ENCODE measurements at regions not wholly inside any gene's neighbourhood (a gene's known extent, or its start where the extent isn't known, plus 50 kb on each side); places are given as distances from the start of the nearest gene placed in this dataset.
"Not testable (repeated sequence)": the region's sequence is repeated elsewhere in the genome, so short reads cannot be mapped to it uniquely, and the experiment has no call there.

DNA sequence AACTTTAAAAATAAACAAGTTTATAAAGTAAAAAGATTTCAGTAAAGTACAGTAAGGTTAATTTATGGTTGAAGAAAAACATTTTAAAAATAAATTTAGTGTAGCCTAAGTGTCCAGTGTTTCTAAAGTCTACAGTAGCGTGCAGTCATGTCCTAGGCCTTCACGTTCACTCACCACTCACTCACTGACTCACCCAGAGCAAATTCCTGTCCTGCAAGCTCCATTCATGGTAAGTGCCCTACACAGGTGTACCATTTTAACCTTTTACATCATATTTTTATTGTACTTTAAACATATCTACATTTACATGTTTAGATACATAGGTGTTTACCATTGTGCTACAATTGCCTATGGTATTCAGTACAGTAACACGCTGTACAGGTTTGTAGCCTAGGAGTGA, 81.4 kb downstream of the PRL start:
- not testable (repeated sequence) for H3K4me1 ChIP-seq (ENCODE audit: control insufficient read depth, insufficient read depth, low read depth, low read length); H3K18ac ChIP-seq (ENCODE audit: low read depth in 1 of 2, low read length in 2 of 2); H3K9me3 ChIP-seq (ENCODE audit: control insufficient read depth, low read length); H3K27ac ChIP-seq (ENCODE audit: low read length, poor library complexity, severe bottlenecking); H2AK5ac ChIP-seq (ENCODE audit: low read length, severe bottlenecking); H3K79me1 ChIP-seq (replicated peaks; ENCODE audit: low read length, poor library complexity, severe bottlenecking); H3K14ac ChIP-seq (ENCODE audit: low read length in 2 of 2); H4K8ac ChIP-seq (ENCODE audit: low read length); H3K9ac ChIP-seq (ENCODE audit: low read length); H2BK5ac ChIP-seq (ENCODE audit: low read depth, low read length, poor library complexity, severe bottlenecking); H3K36me3 ChIP-seq (ENCODE audit: control insufficient read depth in 1 of 2, insufficient read depth in 2 of 2, low read depth in 1 of 2, low read length in 2 of 2); H2BK12ac ChIP-seq (ENCODE audit: low read length in 2 of 2); H2AFZ ChIP-seq (ENCODE audit: low read depth, low read length); H3K4me2 ChIP-seq (ENCODE audit: low read length, poor library complexity, severe bottlenecking); H3K4me3 ChIP-seq (ENCODE audit: insufficient read depth in 1 of 2, low read depth in 1 of 2, low read length in 2 of 2); H2BK15ac ChIP-seq (ENCODE audit: low read depth, poor library complexity, severe bottlenecking); H2BK120ac ChIP-seq (ENCODE audit: low read depth, low read length); DNase-seq; H4K91ac ChIP-seq (ENCODE audit: low read length); H3K27me3 ChIP-seq (ENCODE audit: control insufficient read depth in 1 of 2, insufficient read depth in 1 of 2, low read length in 2 of 2); H3K4ac ChIP-seq (ENCODE audit: low read depth in 1 of 2, low read length in 2 of 2); H3K23ac ChIP-seq (ENCODE audit: low read length in 2 of 2)
- 74% methylated on average over 3 of the region's 3 CpGs for WGBS

DNA sequence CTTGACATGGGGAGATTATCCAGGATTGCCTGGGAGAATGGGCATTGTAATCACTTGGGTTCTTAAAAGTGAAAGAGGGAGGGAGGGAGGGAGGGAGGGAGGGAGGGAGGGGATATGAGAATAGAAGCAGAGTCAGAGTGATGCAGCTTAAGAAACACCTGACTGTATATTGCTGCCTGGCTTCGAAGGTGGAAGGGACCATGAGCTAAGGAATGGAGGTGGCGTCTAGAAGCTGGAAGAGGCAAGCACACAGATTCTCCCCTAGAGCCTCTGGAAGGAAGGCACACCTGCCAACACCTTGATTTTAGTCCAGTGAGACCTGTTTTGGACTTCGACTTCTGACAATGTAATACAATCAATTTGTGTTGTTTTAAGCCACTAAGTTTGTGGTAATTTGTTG, 78.4 kb downstream of the PRL start:
- Histone ChIP-seq H4K8ac (ENCODE audit: low read length) (no peak overlapping the region), H4K91ac (ENCODE audit: low read length) (no peak overlapping the region), H2AFZ (ENCODE audit: low read depth, low read length) (no peak overlapping the region), H2BK5ac (ENCODE audit: low read depth, low read length, poor library complexity, severe bottlenecking) (no peak overlapping the region), H3K18ac (ENCODE audit: low read depth in 1 of 2, low read length in 2 of 2) (no peak overlapping the region), H3K23ac (ENCODE audit: low read length in 2 of 2) (no peak overlapping the region), H2AK5ac (ENCODE audit: low read length, severe bottlenecking) (no peak overlapping the region), H3K4me2 (ENCODE audit: low read length, poor library complexity, severe bottlenecking) (no peak overlapping the region), H3K4me3 (ENCODE audit: insufficient read depth in 1 of 2, low read depth in 1 of 2, low read length in 2 of 2) (no peak overlapping the region), H3K4me1 (ENCODE audit: control insufficient read depth, insufficient read depth, low read depth, low read length) (no peaks in the 10 kb centered on the region), H3K9ac (ENCODE audit: low read length) (no peak overlapping the region), H3K14ac (ENCODE audit: low read length in 2 of 2) (no peak overlapping the region), H3K79me1 (replicated peaks; ENCODE audit: low read length, poor library complexity, severe bottlenecking) (no peaks in the 10 kb centered on the region), H2BK12ac (ENCODE audit: low read length in 2 of 2) (no peak overlapping the region), H3K9me3 (ENCODE audit: control insufficient read depth, low read length) (no peaks in the 10 kb centered on the region), H2BK120ac (ENCODE audit: low read depth, low read length) (no peak overlapping the region), H3K27me3 (ENCODE audit: control insufficient read depth in 1 of 2, insufficient read depth in 1 of 2, low read length in 2 of 2) (no peaks in the 10 kb centered on the region), H3K4ac (ENCODE audit: low read depth in 1 of 2, low read length in 2 of 2) (no peak overlapping the region), H3K36me3 (ENCODE audit: control insufficient read depth in 1 of 2, insufficient read depth in 2 of 2, low read depth in 1 of 2, low read length in 2 of 2) (no peaks in the 10 kb centered on the region), H3K27ac (ENCODE audit: low read length, poor library complexity, severe bottlenecking) (no peak overlapping the region), H2BK15ac (ENCODE audit: low read depth, poor library complexity, severe bottlenecking) (no peak overlapping the region)
- no peak for DNase-seq
- WGBS, result 94% methylated on average over 2 of the region's 3 CpGs

GRCh38 chr6:22219925-22220324, 76.9 kb downstream of the PRL start:
- Histone ChIP-seq H3K18ac (ENCODE audit: low read depth in 1 of 2, low read length in 2 of 2) (no peak overlapping the region), H2AK5ac (ENCODE audit: low read length, severe bottlenecking) (no peak overlapping the region), H3K23ac (ENCODE audit: low read length in 2 of 2) (no peak overlapping the region), H3K9ac (ENCODE audit: low read length) (no peak overlapping the region), H2AFZ (ENCODE audit: low read depth, low read length) (no peak overlapping the region), H3K4me3 (ENCODE audit: insufficient read depth in 1 of 2, low read depth in 1 of 2, low read length in 2 of 2) (no peak overlapping the region), H3K4me1 (ENCODE audit: control insufficient read depth, insufficient read depth, low read depth, low read length) (no peaks in the 10 kb centered on the region), H2BK5ac (ENCODE audit: low read depth, low read length, poor library complexity, severe bottlenecking) (no peak overlapping the region), H3K14ac (ENCODE audit: low read length in 2 of 2) (no peak overlapping the region), H3K9me3 (ENCODE audit: control insufficient read depth, low read length) (no peaks in the 10 kb centered on the region), H4K8ac (ENCODE audit: low read length) (no peak overlapping the region), H3K27me3 (ENCODE audit: control insufficient read depth in 1 of 2, insufficient read depth in 1 of 2, low read length in 2 of 2) (no peaks in the 10 kb centered on the region), H4K91ac (ENCODE audit: low read length) (no peak overlapping the region), H3K4ac (ENCODE audit: low read depth in 1 of 2, low read length in 2 of 2) (no peak overlapping the region), H3K27ac (ENCODE audit: low read length, poor library complexity, severe bottlenecking) (no peak overlapping the region), H2BK12ac (ENCODE audit: low read length in 2 of 2) (no peak overlapping the region), H3K79me1 (replicated peaks; ENCODE audit: low read length, poor library complexity, severe bottlenecking) (no peaks in the 10 kb centered on the region), H3K4me2 (ENCODE audit: low read length, poor library complexity, severe bottlenecking) (no peak overlapping the region), H3K36me3 (ENCODE audit: control insufficient read depth in 1 of 2, insufficient read depth in 2 of 2, low read depth in 1 of 2, low read length in 2 of 2) (no peaks in the 10 kb centered on the region), H2BK120ac (ENCODE audit: low read depth, low read length) (no peak overlapping the region), H2BK15ac (ENCODE audit: low read depth, poor library complexity, severe bottlenecking) (no peak overlapping the region)
- 76% methylated on average over 3 of the region's 6 CpGs for WGBS
- no peak for DNase-seq

GRCh38 chr6:22221211-22221610, 75.6 kb downstream of the PRL start:
- no peak overlapping the region for H3K23ac ChIP-seq (ENCODE audit: low read length in 2 of 2)
- no peaks in the 10 kb centered on the region for H3K27me3 ChIP-seq (ENCODE audit: control insufficient read depth in 1 of 2, insufficient read depth in 1 of 2, low read length in 2 of 2)
- H2BK12ac ChIP-seq (ENCODE audit: low read length in 2 of 2), result no peak overlapping the region
- no peak overlapping the region for H3K4me3 ChIP-seq (ENCODE audit: insufficient read depth in 1 of 2, low read depth in 1 of 2, low read length in 2 of 2)
- no peak for DNase-seq
- H2BK15ac ChIP-seq (ENCODE audit: low read depth, poor library complexity, severe bottlenecking), result no peak overlapping the region
- no peak overlapping the region for H4K91ac ChIP-seq (ENCODE audit: low read length)
- H3K9ac ChIP-seq (ENCODE audit: low read length), result no peak overlapping the region
- no peak overlapping the region for H3K27ac ChIP-seq (ENCODE audit: low read length, poor library complexity, severe bottlenecking)
- WGBS, result 92% methylated on average over 3 of the region's 4 CpGs
- no peak overlapping the region for H4K8ac ChIP-seq (ENCODE audit: low read length)
- no peak overlapping the region for H2AFZ ChIP-seq (ENCODE audit: low read depth, low read length)
- no peak overlapping the region for H3K4ac ChIP-seq (ENCODE audit: low read depth in 1 of 2, low read length in 2 of 2)
- no peak overlapping the region for H3K18ac ChIP-seq (ENCODE audit: low read depth in 1 of 2, low read length in 2 of 2)
- no peak overlapping the region for H3K4me2 ChIP-seq (ENCODE audit: low read length, poor library complexity, severe bottlenecking)
- H2AK5ac ChIP-seq (ENCODE audit: low read length, severe bottlenecking), result no peak overlapping the region
- H2BK120ac ChIP-seq (ENCODE audit: low read depth, low read length), result no peak overlapping the region
- H3K9me3 ChIP-seq (ENCODE audit: control insufficient read depth, low read length), result no peaks in the 10 kb centered on the region
- no peaks in the 10 kb centered on the region for H3K79me1 ChIP-seq (replicated peaks; ENCODE audit: low read length, poor library complexity, severe bottlenecking)
- H3K36me3 ChIP-seq (ENCODE audit: control insufficient read depth in 1 of 2, insufficient read depth in 2 of 2, low read depth in 1 of 2, low read length in 2 of 2), result no peaks in the 10 kb centered on the region
- H3K4me1 ChIP-seq (ENCODE audit: control insufficient read depth, insufficient read depth, low read depth, low read length), result no peaks in the 10 kb centered on the region
- no peak overlapping the region for H3K14ac ChIP-seq (ENCODE audit: low read length in 2 of 2)
- H2BK5ac ChIP-seq (ENCODE audit: low read depth, low read length, poor library complexity, severe bottlenecking), result no peak overlapping the region

All from mesenchymal stem cell (in vitro differentiated cells and primary cell).